Thoracic aorta (tissue), 2 donors: ENCODE measurements at regions not wholly inside any gene's neighbourhood (a gene's known extent, or its start where the extent isn't known, plus 50 kb on each side); places are given as distances from the start of the nearest gene placed in this dataset.

Source experiments
- ATAC-seq: fragments of 150-250 bp; one replicate; pipeline ENCODE4 v1.8.0; 2017; ENCODE audit warnings: low read depth; ENCODE audit not compliant: insufficient number of reproducible peaks, low FRiP score
- DNase-seq: peaks from one replicate; pipeline ENCODE4 v3.0.0-alpha.2; 2020; ENCODE audit warnings: low spot score
- H3K27ac ChIP-seq, 2 donors: fragments of 200-600 bp; sonication (generic); 1 replicate in 1 of 2; 2 replicates in 1 of 2; pipeline ENCODE4 v1.5.1; 2016; ENCODE audit warnings: mild to moderate bottlenecking in 2 of 2, moderate library complexity in 2 of 2
- H3K27me3 ChIP-seq: fragments of 200-600 bp; sonication (generic); replicated peaks from 2 replicates; pipeline ENCODE4 v1.6.0; 2016; ENCODE audit warnings: mild to moderate bottlenecking; ENCODE audit not compliant: insufficient read depth
- H3K36me3 ChIP-seq: fragments of 200-600 bp; sonication (generic); one replicate; pipeline ENCODE4 v1.5.1; 2016
- H3K4me1 ChIP-seq, 2 donors: fragments of 200-600 bp; sonication (generic); 1 replicate in 1 of 2; 2 replicates in 1 of 2; pipeline versions ENCODE4 v1.5.1 to v1.6.0; 2016; ENCODE audit warnings: low read depth in 2 of 2, mild to moderate bottlenecking in 1 of 2; ENCODE audit not compliant: control insufficient read depth in 1 of 2
- H3K4me3 ChIP-seq: fragments of 200-600 bp; sonication (generic); 2 replicates; pipeline ENCODE4 v1.5.1; 2016; ENCODE audit warnings: mild to moderate bottlenecking
- H3K9me3 ChIP-seq: fragments of 200-600 bp; sonication (generic); 2 replicates; pipeline ENCODE4 v1.5.1; 2016
- TF ChIP-seq, protein P1 (sequence below): fragments of 200-600 bp; sonication (generic); IDR thresholded peaks from one replicate; pipeline ENCODE4 v1.5.1; 2019; ENCODE audit warnings: antibody characterized with exemption

DNA sequence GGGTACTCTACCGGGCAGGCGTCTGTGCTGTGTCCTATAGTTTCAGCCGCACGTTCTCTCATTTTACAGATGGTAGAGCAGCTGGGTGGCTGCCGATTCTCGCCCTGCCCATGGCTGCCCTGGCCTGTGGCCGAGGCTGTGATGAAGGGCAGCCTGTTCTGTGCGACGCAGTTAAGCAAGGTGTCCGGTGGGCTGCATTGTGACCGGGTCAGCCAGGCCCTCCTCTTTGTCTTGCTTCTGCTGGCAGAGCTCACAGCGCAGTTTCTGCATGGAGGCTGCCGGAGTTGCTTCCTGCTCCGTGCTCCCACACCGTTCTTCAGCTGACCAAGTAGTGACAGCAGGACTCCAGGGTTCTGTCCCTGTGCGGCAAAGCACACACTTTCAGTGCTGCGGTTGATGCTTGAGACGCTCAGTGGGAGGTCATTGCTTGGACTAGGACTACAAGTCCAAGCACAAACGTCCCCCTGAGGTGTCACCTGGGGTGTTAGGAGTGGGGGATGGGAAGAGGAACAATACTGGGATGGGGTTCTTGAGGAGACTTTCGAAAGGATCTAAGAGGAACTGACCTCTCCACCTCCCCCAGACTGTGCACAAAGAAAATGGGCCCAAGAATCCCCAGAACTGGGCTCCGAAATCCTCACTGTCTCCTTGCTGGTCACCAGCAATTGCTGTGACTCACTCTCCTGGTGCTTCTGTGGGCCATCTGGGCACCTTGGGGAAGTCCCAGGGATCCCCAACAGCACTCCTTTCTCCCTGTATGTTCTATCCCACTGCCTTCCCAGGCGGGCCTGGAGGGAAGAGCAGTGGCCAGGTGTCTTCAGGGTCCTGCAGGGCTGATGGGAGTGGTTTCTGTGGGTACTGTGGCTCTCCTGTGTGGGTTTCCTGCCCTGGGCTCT lies 58.2 kb downstream of the GADD45G start:
- H3K27ac ChIP-seq, result no peak overlapping the region
- peak overlapping the region; percentile 81 for H3K4me3 ChIP-seq
- TF ChIP-seq, protein P1, sequence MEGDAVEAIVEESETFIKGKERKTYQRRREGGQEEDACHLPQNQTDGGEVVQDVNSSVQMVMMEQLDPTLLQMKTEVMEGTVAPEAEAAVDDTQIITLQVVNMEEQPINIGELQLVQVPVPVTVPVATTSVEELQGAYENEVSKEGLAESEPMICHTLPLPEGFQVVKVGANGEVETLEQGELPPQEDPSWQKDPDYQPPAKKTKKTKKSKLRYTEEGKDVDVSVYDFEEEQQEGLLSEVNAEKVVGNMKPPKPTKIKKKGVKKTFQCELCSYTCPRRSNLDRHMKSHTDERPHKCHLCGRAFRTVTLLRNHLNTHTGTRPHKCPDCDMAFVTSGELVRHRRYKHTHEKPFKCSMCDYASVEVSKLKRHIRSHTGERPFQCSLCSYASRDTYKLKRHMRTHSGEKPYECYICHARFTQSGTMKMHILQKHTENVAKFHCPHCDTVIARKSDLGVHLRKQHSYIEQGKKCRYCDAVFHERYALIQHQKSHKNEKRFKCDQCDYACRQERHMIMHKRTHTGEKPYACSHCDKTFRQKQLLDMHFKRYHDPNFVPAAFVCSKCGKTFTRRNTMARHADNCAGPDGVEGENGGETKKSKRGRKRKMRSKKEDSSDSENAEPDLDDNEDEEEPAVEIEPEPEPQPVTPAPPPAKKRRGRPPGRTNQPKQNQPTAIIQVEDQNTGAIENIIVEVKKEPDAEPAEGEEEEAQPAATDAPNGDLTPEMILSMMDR, result no peak
- H3K9me3 ChIP-seq, result no peaks in the 10 kb centered on the region
- peaks cover 7 to 18% of the 10 kb centered on the region in 2 donors for H3K4me1 ChIP-seq
- DNase-seq (no peak), ATAC-seq (no peak)
- no peaks in the 10 kb centered on the region for H3K27me3 ChIP-seq
- no peaks in the 10 kb centered on the region for H3K36me3 ChIP-seq

DNA sequence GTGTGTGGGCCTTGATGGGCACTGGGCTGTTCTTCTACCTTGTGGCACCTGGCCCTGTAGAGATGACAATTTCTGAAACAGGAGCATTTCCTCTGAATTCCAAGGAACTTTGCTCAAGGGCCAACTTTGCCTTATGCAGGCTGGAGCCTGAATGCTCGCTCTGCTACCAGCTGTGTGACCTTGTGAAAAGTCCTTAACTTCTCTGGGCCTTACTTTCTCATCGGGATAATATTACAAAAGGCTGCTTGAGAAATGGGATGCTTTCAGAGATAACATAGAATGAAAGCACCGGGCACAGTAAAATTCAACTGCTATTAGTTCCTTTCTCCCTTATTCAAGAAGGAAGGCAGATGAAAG lies 58.8 kb downstream of the GADD45G start:
- no peaks in the 10 kb centered on the region for H3K9me3 ChIP-seq
- H3K36me3 ChIP-seq, result no peaks in the 10 kb centered on the region
- no peak overlapping the region for H3K4me3 ChIP-seq
- TF ChIP-seq, protein P1, result no peak
- H3K27ac ChIP-seq, result no peak overlapping the region
- H3K4me1 ChIP-seq, result peaks cover 7 to 18% of the 10 kb centered on the region in 2 donors
- DNase-seq, result no peak
- no peaks in the 10 kb centered on the region for H3K27me3 ChIP-seq
- ATAC-seq, result no peak

DNA sequence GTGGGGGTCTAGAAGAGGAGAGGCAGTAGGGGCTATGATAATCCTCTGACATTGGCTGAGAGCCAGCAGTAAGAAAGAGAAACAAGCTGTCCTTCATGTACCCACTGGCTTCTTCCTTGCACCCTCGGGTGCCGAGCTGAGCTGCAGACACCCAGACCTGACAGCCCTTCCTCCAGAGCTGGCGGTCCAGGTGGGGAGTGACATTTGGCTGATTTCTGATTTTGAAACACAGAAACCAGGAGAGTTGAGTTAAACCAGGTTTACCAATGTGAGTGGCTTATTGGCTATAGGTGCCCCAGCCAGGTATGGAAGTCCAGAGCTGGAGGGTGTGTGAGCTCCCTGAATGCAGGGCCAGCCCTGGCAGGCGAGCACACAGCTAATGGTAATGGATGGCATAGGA lies 59.2 kb downstream of the GADD45G start:
- Histone ChIP-seq H3K36me3 (no peaks in the 10 kb centered on the region), H3K4me3 (no peak overlapping the region), H3K27me3 (no peaks in the 10 kb centered on the region), H3K4me1 (peaks cover 7 to 18% of the 10 kb centered on the region in 2 donors), H3K9me3 (no peaks in the 10 kb centered on the region), H3K27ac (no peak overlapping the region)
- DNase-seq (no peak), ATAC-seq (no peak)
- TF ChIP-seq, protein P1, result no peak

DNA sequence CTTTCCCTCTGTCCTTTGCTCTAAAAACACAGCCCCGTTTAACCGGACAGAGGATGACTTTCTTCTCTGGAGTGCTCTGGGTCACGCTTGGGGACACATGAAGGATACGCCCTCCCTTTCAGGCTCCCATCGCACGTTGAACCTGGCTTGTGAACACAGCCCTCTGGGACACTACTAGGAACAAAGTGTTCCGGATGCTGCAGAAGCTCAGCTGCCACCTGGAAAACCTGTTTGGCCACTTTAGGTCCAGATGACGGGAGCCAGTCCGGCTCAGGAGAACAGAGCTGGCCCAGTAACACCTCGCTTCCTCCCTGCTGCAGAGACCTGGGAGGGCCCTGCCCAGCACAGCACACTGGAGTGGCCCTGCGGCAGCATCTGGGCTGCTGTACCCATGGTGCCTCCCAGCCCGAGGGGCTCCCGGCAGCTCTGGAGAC lies 60.1 kb downstream of the GADD45G start:
- no peak for ATAC-seq
- no peak overlapping the region for H3K27ac ChIP-seq

DNA sequence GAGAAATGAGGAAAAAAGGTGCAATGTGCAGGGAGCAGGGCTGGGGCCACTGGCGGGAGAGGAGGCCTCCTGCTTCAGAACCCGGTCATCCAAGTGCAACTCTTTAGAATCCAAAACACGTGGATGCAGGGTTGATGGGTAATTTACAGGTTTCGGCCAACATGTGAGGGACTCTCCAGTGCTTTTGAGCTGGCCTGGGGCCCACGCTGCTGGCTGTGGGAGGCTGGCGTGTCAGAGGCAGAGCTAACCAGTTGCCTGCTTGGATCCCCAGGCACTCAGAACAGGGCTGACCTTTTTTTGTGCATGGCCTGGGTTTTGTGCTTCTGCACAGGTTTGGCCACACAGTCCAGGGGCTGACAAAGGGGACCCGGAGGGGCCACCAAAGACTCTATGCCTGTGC lies 61.6 kb downstream of the GADD45G start:
- H3K27ac ChIP-seq, result no peak overlapping the region
- TF ChIP-seq, protein P1, result no peak
- H3K9me3 ChIP-seq, result no peaks in the 10 kb centered on the region
- ATAC-seq (no peak), DNase-seq (no peak)
- no peaks in the 10 kb centered on the region for H3K36me3 ChIP-seq
- H3K4me1 ChIP-seq, result peaks cover 7 to 13% of the 10 kb centered on the region in 2 donors
- H3K4me3 ChIP-seq, result no peak overlapping the region
- no peaks in the 10 kb centered on the region for H3K27me3 ChIP-seq

More for the DNA sequence above, 60.1 kb downstream of the GADD45G start:
- H3K36me3 ChIP-seq, result no peaks in the 10 kb centered on the region
- no peaks in the 10 kb centered on the region for H3K27me3 ChIP-seq
- no peak for DNase-seq
- TF ChIP-seq, protein P1, result no peak
- H3K9me3 ChIP-seq, result no peaks in the 10 kb centered on the region
- peaks cover 7 to 18% of the 10 kb centered on the region in 2 donors for H3K4me1 ChIP-seq
- H3K4me3 ChIP-seq, result no peak overlapping the region
